Glutamatergic neuron (in vitro differentiated cells): ENCODE measurements at regions not wholly inside any gene's neighbourhood (a gene's known extent, or its start where the extent isn't known, plus 50 kb on each side); places are given as distances from the start of the nearest gene placed in this dataset.
"Not testable (repeated sequence)": the region's sequence is repeated elsewhere in the genome, so short reads cannot be mapped to it uniquely, and the experiment has no call there.

Experiments used
- DNase-seq: peaks from one replicate; pipeline ENCODE4 v3.0.0; 2022
- H3K27ac Mint-ChIP-seq: one replicate; pipeline ENCODE4 v1.8.0; 2020; ENCODE audit warnings: mild to moderate bottlenecking, mixed read lengths, inconsistent platforms; ENCODE audit not compliant: unreplicated experiment
- H3K27me3 Mint-ChIP-seq: one replicate; pipeline ENCODE4 v1.8.0; 2020; ENCODE audit warnings: mild to moderate bottlenecking, moderate library complexity, mixed read lengths, inconsistent platforms; ENCODE audit not compliant: unreplicated experiment
- H3K36me3 Mint-ChIP-seq: one replicate; pipeline ENCODE4 v1.8.0; 2020; ENCODE audit warnings: mild to moderate bottlenecking, mixed read lengths, inconsistent platforms; ENCODE audit not compliant: unreplicated experiment
- H3K4me1 Mint-ChIP-seq: one replicate; pipeline ENCODE4 v1.8.0; 2020; ENCODE audit warnings: mild to moderate bottlenecking, low read depth, mixed read lengths, inconsistent platforms; ENCODE audit not compliant: unreplicated experiment
- H3K4me3 Mint-ChIP-seq: one replicate; pipeline ENCODE4 v1.8.0; 2020; ENCODE audit warnings: mild to moderate bottlenecking, mixed read lengths, inconsistent platforms; ENCODE audit not compliant: unreplicated experiment
- H3K9me3 Mint-ChIP-seq: one replicate; pipeline ENCODE4 v1.8.0; 2020; ENCODE audit warnings: mild to moderate bottlenecking, moderate library complexity, mixed read lengths, inconsistent platforms; ENCODE audit not compliant: unreplicated experiment
- TF ChIP-seq, protein P1 (sequence below): fragments of 200-600 bp; sonication (generic); IDR thresholded peaks from one replicate; pipeline ENCODE4 v1.5.0; 2021; ENCODE audit not compliant: partially characterized antibody, unreplicated experiment

DNA sequence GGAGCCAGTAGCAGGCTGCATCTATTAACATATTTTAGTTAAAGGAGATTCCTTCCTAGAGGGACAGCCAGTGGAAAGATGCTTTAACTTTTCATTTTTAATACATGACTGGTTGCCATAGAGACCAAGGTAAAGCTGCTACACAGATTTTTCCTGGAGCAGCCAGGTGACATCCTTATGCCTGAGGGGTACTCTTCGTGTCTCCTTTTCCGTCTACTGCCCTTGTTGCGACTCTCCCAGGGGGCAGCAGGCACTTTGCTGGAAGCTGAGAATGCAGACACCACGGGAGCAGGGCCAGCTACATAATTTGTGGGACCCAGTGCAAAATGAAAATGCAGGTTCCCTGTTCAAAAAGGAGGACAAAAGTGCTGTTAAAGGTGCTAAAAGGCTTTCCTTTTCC lies 340.4 kb downstream of the CEP170 start:
- not testable (repeated sequence) for H3K9me3 Mint-ChIP-seq, H3K27ac Mint-ChIP-seq, H3K36me3 Mint-ChIP-seq, H3K4me1 Mint-ChIP-seq, H3K27me3 Mint-ChIP-seq, H3K4me3 Mint-ChIP-seq, DNase-seq

DNA sequence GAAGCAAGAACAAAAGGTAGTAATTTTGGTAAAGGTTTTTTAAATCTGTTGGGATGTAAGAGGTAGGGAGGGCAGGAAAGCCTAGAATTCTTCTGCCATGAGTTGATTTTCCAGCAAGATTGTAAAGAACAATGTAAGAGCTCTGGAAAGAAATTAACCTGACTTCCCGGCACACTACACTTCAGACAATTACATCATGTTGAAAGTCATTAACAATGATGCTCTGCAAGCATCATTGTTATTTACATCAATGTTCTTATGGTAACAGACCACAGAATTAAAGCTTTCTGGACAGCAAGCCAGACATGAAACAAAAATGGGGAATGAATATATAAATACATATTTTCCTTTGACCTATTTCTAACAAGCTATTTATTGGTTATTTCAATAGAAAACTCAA lies 342.2 kb downstream of the CEP170 start:
- H3K9me3 Mint-ChIP-seq, H3K4me3 Mint-ChIP-seq: not testable (repeated sequence)

DNA sequence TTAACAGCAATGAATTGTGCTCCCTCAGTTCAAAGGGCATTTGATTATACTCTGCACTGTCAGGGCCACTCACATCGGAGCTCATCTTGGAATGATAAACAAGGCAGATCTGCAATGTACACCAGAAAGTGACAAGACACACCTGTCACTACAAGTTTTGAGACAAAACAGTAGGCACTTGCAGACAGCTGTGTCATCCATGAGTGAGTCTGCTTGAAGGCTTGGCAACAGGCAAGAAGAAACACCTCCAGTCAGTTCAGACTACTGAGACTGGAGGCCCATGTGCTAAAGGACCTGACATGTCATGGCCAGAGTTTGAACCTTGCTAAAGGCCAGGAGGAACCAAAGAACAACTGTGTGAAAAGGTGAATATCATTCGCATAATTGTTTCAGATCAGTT lies 354.5 kb downstream of the CEP170 start:
- DNase-seq, H3K27ac Mint-ChIP-seq, H3K4me3 Mint-ChIP-seq, H3K4me1 Mint-ChIP-seq, H3K27me3 Mint-ChIP-seq, H3K9me3 Mint-ChIP-seq, H3K36me3 Mint-ChIP-seq: not testable (repeated sequence)

More for the DNA sequence above, 342.2 kb downstream of the CEP170 start:
- DNase-seq, H3K4me1 Mint-ChIP-seq, H3K27ac Mint-ChIP-seq, H3K27me3 Mint-ChIP-seq, H3K36me3 Mint-ChIP-seq: not testable (repeated sequence)

DNA sequence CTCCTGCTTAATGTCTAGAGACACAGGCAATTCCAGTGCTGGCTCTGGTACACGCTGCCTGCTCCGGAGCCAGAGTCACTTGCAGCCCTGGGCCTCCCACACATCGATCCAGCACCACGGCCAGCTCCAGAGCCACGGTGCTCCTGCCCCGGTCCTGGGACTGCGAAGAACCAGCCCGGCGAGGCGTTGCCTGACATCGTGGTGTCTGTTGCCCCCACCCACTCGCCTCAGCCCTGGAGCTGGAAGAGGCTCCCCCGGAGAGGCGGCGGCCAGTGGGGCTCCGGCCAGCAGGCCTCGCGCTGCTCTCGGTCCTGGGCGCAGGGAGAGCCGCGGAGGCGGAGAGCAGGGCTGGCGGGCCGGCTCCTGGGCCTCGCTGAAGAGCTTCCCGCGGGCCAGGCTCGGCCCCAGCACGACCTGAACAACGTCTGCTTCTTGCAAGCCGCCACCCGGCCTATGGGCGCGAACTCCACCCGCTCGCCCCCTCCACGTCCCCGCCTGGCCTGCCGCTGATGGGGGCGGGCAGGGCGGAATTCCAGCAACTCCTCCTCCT lies 364.8 kb downstream of the CEP170 start:
- H3K36me3 Mint-ChIP-seq, result no peaks in the 10 kb centered on the region
- no peaks in the 10 kb centered on the region for H3K4me1 Mint-ChIP-seq
- no peaks in the 10 kb centered on the region for H3K27me3 Mint-ChIP-seq
- DNase-seq, result peak; percentile 34
- no peaks in the 10 kb centered on the region for H3K9me3 Mint-ChIP-seq
- peak overlapping the region; percentile 74 for H3K4me3 Mint-ChIP-seq
- H3K27ac Mint-ChIP-seq, result no peak overlapping the region
- TF ChIP-seq, protein P1, sequence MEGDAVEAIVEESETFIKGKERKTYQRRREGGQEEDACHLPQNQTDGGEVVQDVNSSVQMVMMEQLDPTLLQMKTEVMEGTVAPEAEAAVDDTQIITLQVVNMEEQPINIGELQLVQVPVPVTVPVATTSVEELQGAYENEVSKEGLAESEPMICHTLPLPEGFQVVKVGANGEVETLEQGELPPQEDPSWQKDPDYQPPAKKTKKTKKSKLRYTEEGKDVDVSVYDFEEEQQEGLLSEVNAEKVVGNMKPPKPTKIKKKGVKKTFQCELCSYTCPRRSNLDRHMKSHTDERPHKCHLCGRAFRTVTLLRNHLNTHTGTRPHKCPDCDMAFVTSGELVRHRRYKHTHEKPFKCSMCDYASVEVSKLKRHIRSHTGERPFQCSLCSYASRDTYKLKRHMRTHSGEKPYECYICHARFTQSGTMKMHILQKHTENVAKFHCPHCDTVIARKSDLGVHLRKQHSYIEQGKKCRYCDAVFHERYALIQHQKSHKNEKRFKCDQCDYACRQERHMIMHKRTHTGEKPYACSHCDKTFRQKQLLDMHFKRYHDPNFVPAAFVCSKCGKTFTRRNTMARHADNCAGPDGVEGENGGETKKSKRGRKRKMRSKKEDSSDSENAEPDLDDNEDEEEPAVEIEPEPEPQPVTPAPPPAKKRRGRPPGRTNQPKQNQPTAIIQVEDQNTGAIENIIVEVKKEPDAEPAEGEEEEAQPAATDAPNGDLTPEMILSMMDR, result no peak

DNA sequence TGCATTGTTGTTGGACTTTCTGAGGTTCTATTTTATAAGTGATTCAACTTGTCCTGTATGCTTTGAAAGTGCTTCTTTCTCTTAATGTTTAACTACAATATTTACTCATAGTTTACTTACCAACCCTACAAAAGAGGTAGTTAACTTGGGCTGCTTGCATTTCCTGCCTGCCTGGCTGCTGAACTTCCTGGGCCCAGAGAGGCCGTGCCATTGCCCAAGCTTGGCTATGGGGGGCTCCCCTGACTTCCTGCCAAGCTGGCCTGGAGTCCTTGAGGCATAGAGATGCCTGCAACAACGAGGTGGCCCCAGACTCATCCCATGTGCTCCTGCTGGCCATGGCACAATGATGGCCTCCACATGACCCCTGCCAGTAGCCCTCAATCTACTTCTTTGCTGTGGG lies 361.6 kb upstream of the PLD5 start:
- Mint-ChIP-seq H3K4me1 (no peaks in the 10 kb centered on the region), H3K4me3 (no peak overlapping the region), H3K36me3 (no peaks in the 10 kb centered on the region), H3K9me3 (no peaks in the 10 kb centered on the region), H3K27ac (no peak overlapping the region), H3K27me3 (no peaks in the 10 kb centered on the region)
- TF ChIP-seq, protein P1, result no peak
- DNase-seq, result no peak

DNA sequence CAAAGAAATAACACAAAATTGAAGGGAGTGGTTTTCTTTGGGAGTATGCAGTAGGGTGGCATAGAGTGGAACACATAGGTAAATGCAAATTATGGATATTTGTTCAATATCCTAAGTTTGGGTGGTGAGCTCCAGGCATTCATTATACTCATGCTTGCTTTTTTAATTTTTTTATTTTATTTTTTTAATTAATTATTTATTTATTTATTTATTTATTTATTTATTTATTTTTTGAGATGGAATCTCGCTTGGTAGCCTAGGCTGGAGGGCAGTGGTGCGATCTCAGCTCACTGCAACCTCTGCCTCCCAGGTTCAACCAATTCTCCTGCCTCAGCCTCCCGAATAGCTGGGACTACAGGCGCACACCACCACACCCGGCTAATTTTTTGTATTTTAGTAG lies 355.5 kb upstream of the PLD5 start:
- not testable (repeated sequence) for H3K27me3 Mint-ChIP-seq, DNase-seq, H3K9me3 Mint-ChIP-seq, H3K36me3 Mint-ChIP-seq, H3K4me1 Mint-ChIP-seq, H3K4me3 Mint-ChIP-seq, H3K27ac Mint-ChIP-seq

DNA sequence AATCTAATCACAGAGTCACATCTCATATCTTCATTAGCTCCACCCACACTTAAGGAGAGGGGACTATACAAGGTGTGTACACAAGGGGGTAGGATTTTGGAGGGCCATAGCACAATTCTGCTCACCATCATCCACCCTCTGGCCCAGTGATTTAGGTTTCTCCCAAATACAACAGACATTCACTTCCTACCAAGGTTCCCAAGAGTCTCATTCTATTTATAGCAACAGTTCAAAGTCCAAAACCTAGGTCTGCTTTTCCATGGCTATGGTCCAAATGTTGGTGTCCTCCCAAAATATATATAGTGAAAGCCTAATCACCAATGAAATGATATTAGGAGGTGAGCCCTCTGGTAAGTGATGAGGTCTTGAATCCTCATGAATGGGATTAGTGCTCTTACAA lies 353.2 kb upstream of the PLD5 start:
- TF ChIP-seq, protein P1, result no peak

More for the DNA sequence above, 353.2 kb upstream of the PLD5 start:
- Mint-ChIP-seq H3K27me3 (no peaks in the 10 kb centered on the region), H3K36me3 (no peaks in the 10 kb centered on the region), H3K9me3 (no peaks in the 10 kb centered on the region), H3K4me3 (no peak overlapping the region), H3K27ac (no peak overlapping the region), H3K4me1 (no peaks in the 10 kb centered on the region)
- DNase-seq, result no peak
